VCaP (cell line): ENCODE measurements at regions not wholly inside any gene's neighbourhood (a gene's known extent, or its start where the extent isn't known, plus 50 kb on each side); places are given as distances from the start of the nearest gene placed in this dataset.

Experiments
- H3K27ac ChIP-seq: fragments of 450-650 bp; 2 replicates; pipeline ENCODE4 v1.5.1; 2017
- CTCF ChIP-seq: fragments of 450-650 bp; conservative IDR thresholded peaks from 2 replicates; pipeline ENCODE4 v1.5.1; 2017; ENCODE audit warnings: mild to moderate bottlenecking, moderate library complexity

DNA sequence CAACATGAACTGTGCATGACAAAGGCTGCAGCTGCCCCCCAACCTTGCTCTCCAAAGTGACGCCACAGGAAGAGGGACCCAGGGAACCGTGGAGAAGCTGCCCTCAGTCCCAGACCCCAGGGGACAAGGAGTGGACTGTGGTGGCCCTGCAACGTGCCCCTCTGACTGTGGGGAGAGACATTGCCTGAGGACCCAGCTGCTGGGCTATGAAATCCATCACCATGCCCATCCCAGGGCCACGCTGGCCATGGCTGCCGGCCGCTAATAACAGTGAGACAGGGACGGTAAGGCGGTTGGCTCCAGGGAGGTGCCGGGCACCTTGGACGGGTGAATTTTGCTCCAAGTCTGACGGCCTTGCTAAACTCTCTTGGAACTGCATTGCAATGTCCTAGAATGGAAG is 211.3 kb upstream of the HDAC4 start:
- no peak for TF ChIP-seq CTCF

GRCh38 chr2:239611222-239611795 is 210.5 kb upstream of the HDAC4 start:
- no peak overlapping the region for H3K27ac ChIP-seq
- TF ChIP-seq CTCF: no peak

More for the DNA sequence above, 211.3 kb upstream of the HDAC4 start:
- H3K27ac ChIP-seq: no peak overlapping the region

DNA sequence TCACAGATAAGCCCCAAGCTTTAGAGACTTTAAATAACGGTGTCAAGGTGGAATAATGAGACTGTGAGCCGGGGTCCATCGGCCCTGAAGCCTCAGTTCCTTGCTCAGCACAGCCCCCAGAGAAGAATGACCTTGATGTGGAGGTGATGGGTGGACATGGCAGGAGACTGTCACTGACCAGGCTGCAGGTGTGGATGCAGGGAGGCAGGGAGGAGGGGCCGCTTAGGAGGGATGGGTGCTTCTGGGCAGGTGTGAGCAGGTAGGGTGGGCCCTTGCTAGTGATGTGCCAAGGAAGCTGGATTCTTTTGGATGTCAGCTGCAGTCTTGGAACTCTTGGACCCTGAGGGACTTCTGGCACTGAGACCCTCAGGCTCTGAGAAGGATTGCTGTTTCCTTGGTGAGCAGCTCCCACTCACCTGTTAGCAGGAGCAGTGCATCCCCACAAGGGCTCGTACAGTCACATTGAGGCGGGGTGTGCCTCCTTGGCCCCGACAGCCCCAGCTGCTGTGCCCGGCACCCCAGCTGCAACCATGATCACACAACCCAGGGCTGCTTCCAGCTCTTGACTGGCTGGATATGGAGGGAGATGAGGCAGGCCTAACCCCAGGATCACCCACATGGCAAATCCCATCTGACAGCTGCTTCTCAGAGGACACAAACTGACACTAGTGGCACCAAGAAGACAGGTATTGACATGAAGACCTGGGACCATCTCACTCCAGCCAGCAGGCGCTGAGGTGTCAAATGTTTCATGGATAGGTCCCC is 209.8 kb upstream of the HDAC4 start:
- H3K27ac ChIP-seq: no peak overlapping the region
- TF ChIP-seq CTCF: no peak

- no peak overlapping the region for H3K27ac ChIP-seq
- TF ChIP-seq CTCF: no peak
These were observed 208.9 kb upstream of the HDAC4 start for GRCh38 chr2:239609607-239610310.

DNA sequence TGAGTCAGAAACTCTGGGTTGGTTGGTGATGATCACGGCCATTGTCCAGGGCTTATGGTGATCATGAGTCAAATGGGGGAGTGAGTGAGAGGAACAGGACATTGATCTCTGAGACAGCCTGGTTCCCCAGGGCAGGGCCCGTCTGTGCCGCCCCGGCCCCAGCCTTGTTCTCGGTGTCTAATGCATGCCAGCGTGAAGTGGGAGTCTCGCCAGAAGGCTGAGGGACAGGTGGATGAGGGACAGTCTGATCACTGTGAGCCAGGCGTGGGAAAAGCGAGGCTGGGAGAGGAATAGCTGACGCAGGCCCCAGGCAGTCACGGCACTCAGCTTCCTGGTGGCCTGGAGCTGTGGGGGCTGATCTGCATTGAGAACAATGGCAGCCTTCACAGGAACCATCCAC is 208.3 kb upstream of the HDAC4 start:
- no peak overlapping the region for H3K27ac ChIP-seq
- no peak for TF ChIP-seq CTCF

DNA sequence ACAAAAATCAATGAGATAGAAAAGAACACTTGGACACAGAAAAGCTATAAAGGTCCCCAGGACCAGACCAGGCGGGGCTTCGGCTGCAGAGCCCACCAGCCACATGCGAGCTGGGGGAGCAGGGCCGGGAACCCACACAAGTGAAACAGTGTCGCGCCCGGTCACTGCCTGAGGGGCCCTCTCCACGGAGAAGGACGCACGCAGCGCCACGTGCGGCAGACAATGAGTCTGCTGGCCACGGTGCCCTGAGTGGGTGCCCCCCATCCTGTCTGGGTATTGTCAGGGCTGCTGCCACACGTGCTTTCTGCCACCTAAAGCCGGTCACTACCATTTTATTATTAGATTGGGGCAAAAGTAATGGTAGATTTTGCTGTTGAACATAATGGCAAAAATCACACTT is 207.9 kb upstream of the HDAC4 start:
- TF ChIP-seq CTCF: no peak
- H3K27ac ChIP-seq: no peak overlapping the region

DNA sequence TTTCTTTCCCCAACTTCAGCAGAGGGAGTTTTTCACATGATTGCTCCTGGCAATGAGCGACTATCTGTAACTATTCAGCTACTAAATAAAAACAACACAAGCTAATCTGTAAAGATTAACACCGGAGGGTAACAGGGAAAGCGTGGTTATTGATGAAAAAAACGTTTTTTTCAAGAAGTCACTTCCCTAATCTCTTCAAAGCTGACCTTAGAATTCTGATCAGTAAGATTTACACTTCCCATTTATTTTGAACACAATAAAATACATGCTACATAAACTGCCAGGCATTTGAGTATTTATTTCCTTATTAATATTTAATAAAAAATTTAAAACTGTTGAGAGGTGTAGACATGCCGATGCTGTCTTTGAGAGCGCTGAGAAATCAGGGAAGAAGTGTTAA is 207.4 kb upstream of the HDAC4 start:
- H3K27ac ChIP-seq: no peak overlapping the region
- no peak for TF ChIP-seq CTCF
